HepG2 (cell line): ENCODE measurements at regions not wholly inside any gene's neighbourhood (a gene's known extent, or its start where the extent isn't known, plus 50 kb on each side); places are given as distances from the start of the nearest gene placed in this dataset.

ENCODE experiments used
- ATF2 ChIP-seq: sonication (generic); formaldehyde crosslinking; IDR thresholded peaks from 2 replicates; pipeline ENCODE4 v1.4.0; 2020; ENCODE audit warnings: missing genetic modification reagents
- CERS6 ChIP-seq: sonication (generic); formaldehyde crosslinking; IDR thresholded peaks from 2 replicates; pipeline ENCODE4 v1.5.0; 2020; ENCODE audit warnings: missing genetic modification reagents
- ERF ChIP-seq: IDR thresholded peaks from 2 replicates; pipeline ENCODE4 v1.6.1; 2018; ENCODE audit warnings: missing biosample characterization, missing genetic modification reagents
- HNRNPUL1 ChIP-seq: fragments of 200-400 bp; formaldehyde crosslinking; IDR thresholded peaks from 2 replicates; pipeline ENCODE4 v1.6.1; 2017; ENCODE audit warnings: low read depth, mild to moderate bottlenecking, low read length, moderate library complexity
- HOXA7 ChIP-seq: sonication (generic); formaldehyde crosslinking; IDR thresholded peaks from 2 replicates; pipeline ENCODE4 v1.8.1; 2022; ENCODE audit warnings: mild to moderate bottlenecking, missing genetic modification reagents, moderate library complexity
- LCORL ChIP-seq, 2 experiments: fragments of 450-650 bp in 1 of 2; sonication (generic) in 1 of 2; formaldehyde crosslinking in 1 of 2; IDR thresholded peaks; 2 replicates each; pipeline versions ENCODE4 v1.5.0 to v1.6.1; 2017 to 2020; ENCODE audit warnings: antibody characterized with exemption in 1 of 2, missing genetic modification reagents in 1 of 2
- NONO ChIP-seq, 2 experiments: fragments of 450-650 bp in 1 of 2; sonication (generic) in 1 of 2; formaldehyde crosslinking in 1 of 2; IDR thresholded peaks in 1 of 2; conservative IDR thresholded peaks in 1 of 2; 2 replicates each; pipeline versions ENCODE4 v1.6.1 to v1.8.0; 2017 to 2022; ENCODE audit warnings: mild to moderate bottlenecking in 1 of 2, missing genetic modification reagents in 1 of 2, moderate library complexity in 1 of 2
- NPAS2 ChIP-seq: sonication (generic); formaldehyde crosslinking; IDR thresholded peaks from 2 replicates; pipeline ENCODE4 v1.8.0; 2022; ENCODE audit warnings: mild to moderate bottlenecking, missing genetic modification reagents, borderline replicate concordance
- SNAPC2 ChIP-seq: sonication (generic); formaldehyde crosslinking; IDR thresholded peaks from 2 replicates; pipeline ENCODE4 v1.8.1; 2022; ENCODE audit warnings: mild to moderate bottlenecking, missing genetic modification reagents
- STAT6 ChIP-seq: sonication (generic); formaldehyde crosslinking; IDR thresholded peaks from 2 replicates; pipeline ENCODE4 v1.4.0; 2020; ENCODE audit warnings: missing genetic modification reagents, mild to moderate bottlenecking, borderline replicate concordance
- ZFP90 ChIP-seq: sonication (generic); formaldehyde crosslinking; IDR thresholded peaks from 2 replicates; pipeline ENCODE4 v1.8.0; 2022; ENCODE audit warnings: missing genetic modification reagents, mild to moderate bottlenecking, inconsistent platforms, borderline replicate concordance
- ZNF773 ChIP-seq: sonication (generic); formaldehyde crosslinking; IDR thresholded peaks from 2 replicates; pipeline ENCODE4 v1.4.0; 2020; ENCODE audit warnings: missing genetic modification reagents, borderline replicate concordance
- ZNF883 ChIP-seq: sonication (generic); formaldehyde crosslinking; IDR thresholded peaks from 2 replicates; pipeline ENCODE4 v1.5.1; 2020; ENCODE audit warnings: mild to moderate bottlenecking, missing genetic modification reagents; ENCODE audit errors: not compliant biosample characterization
- TF ChIP-seq, protein P1 (sequence below): sonication (generic); formaldehyde crosslinking; conservative IDR thresholded peaks from 2 replicates; pipeline ENCODE4 v1.8.0; 2022; ENCODE audit warnings: missing genetic modification reagents
- TF ChIP-seq, protein P2 (sequence below): sonication (generic); formaldehyde crosslinking; IDR thresholded peaks from 2 replicates; pipeline ENCODE4 v1.9.0; 2021; ENCODE audit warnings: missing genetic modification reagents, borderline replicate concordance
- TF ChIP-seq, protein P3 (sequence below): sonication (generic); formaldehyde crosslinking; IDR thresholded peaks from 2 replicates; pipeline ENCODE4 v1.5.0; 2020; ENCODE audit warnings: mild to moderate bottlenecking, missing genetic modification reagents, borderline replicate concordance

DNA sequence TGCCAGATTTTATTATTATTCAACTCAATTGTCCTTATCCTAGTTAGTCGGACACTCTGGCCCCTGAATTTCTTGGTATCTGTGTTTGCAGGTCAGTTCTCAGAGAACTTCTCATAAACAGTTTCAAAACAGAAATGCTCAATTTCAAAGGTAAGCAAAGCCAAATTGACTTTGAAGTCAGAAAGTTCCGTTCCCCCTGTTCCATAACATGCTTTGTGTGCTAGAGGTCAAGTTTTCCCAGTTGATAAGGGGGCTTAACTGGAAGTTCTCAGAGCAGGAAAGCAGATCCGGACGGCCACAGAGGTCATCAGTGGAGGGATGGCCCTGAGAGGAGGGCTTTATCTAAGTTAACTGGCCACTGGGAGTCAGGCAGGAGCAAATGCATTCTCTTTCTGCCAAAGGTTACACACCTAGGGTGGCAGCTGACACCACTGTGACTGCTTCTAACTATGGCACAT lies 417.2 kb downstream of the COG6 start (continued):
- TF ChIP-seq, protein P1, sequence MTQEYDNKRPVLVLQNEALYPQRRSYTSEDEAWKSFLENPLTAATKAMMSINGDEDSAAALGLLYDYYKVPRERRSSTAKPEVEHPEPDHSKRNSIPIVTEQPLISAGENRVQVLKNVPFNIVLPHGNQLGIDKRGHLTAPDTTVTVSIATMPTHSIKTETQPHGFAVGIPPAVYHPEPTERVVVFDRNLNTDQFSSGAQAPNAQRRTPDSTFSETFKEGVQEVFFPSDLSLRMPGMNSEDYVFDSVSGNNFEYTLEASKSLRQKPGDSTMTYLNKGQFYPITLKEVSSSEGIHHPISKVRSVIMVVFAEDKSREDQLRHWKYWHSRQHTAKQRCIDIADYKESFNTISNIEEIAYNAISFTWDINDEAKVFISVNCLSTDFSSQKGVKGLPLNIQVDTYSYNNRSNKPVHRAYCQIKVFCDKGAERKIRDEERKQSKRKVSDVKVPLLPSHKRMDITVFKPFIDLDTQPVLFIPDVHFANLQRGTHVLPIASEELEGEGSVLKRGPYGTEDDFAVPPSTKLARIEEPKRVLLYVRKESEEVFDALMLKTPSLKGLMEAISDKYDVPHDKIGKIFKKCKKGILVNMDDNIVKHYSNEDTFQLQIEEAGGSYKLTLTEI: no peak
- no peak for TF ChIP-seq HNRNPUL1
- TF ChIP-seq LCORL (IDR thresholded peaks at IDR 0.05): no peak
- TF ChIP-seq LCORL (CRISPR knock-in tag; IDR thresholded peaks at IDR 0.05): no peak; the same call in none of the 2 replicates
- no peak for TF ChIP-seq NPAS2 (CRISPR knock-in tag)
- 0 out of 2 replicates have a peak, but pooled peaks have one; percentile 45 for TF ChIP-seq ZFP90 (CRISPR knock-in tag)
- TF ChIP-seq STAT6 (CRISPR knock-in tag): no peak
- TF ChIP-seq, protein P2, sequence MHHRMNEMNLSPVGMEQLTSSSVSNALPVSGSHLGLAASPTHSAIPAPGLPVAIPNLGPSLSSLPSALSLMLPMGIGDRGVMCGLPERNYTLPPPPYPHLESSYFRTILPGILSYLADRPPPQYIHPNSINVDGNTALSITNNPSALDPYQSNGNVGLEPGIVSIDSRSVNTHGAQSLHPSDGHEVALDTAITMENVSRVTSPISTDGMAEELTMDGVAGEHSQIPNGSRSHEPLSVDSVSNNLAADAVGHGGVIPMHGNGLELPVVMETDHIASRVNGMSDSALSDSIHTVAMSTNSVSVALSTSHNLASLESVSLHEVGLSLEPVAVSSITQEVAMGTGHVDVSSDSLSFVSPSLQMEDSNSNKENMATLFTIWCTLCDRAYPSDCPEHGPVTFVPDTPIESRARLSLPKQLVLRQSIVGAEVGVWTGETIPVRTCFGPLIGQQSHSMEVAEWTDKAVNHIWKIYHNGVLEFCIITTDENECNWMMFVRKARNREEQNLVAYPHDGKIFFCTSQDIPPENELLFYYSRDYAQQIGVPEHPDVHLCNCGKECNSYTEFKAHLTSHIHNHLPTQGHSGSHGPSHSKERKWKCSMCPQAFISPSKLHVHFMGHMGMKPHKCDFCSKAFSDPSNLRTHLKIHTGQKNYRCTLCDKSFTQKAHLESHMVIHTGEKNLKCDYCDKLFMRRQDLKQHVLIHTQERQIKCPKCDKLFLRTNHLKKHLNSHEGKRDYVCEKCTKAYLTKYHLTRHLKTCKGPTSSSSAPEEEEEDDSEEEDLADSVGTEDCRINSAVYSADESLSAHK (CRISPR knock-in tag): no peak
- TF ChIP-seq HOXA7: no peak
- TF ChIP-seq ZNF883 (CRISPR knock-in tag): peak; percentile 30
- TF ChIP-seq, protein P3, sequence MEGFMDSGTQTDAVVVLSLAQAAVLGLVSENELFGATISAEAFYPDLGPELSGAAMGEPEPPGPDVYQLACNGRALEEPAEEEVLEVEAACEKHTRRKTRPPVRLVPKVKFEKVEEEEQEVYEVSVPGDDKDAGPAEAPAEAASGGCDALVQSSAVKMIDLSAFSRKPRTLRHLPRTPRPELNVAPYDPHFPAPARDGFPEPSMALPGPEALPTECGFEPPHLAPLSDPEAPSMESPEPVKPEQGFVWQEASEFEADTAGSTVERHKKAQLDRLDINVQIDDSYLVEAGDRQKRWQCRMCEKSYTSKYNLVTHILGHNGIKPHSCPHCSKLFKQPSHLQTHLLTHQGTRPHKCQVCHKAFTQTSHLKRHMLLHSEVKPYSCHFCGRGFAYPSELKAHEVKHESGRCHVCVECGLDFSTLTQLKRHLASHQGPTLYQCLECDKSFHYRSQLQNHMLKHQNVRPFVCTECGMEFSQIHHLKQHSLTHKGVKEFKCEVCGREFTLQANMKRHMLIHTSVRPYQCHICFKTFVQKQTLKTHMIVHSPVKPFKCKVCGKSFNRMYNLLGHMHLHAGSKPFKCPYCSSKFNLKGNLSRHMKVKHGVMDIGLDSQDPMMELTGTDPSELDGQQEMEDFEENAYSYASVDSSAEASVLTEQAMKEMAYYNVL (CRISPR knock-in tag): peak; percentile 82; the same call in 1 of the 2 replicates
- TF ChIP-seq CERS6 (CRISPR knock-in tag): no peak
- peak; percentile 75; the same call in 1 of the 2 replicates for TF ChIP-seq ERF (CRISPR knock-in tag)
- no peak for TF ChIP-seq NONO (IDR thresholded peaks at IDR 0.05)
- no peak; the same call in 1 of the 2 replicates for TF ChIP-seq NONO (CRISPR knock-in tag; conservative IDR thresholded peaks at IDR 0.05)
- TF ChIP-seq ATF2: no peak
- TF ChIP-seq ZNF773 (CRISPR knock-in tag): no peak
- TF ChIP-seq SNAPC2 (CRISPR knock-in tag): peak; percentile 71
